SK-N-SH (cell line): ENCODE measurements at regions not wholly inside any gene's neighbourhood (a gene's known extent, or its start where the extent isn't known, plus 50 kb on each side); places are given as distances from the start of the nearest gene placed in this dataset.

Experiments
- CHD2 ChIP-seq: fragments of 150-350 bp; IDR thresholded peaks from 2 replicates; pipeline ENCODE4 v1.6.1; 2018; ENCODE audit warnings: low read length; ENCODE audit not compliant: partially characterized antibody
- CTCF ChIP-seq: fragments of 200-600 bp; sonication (generic); IDR thresholded peaks from 2 replicates; pipeline ENCODE4 v1.6.1; 2017; ENCODE audit warnings: antibody characterized with exemption, mild to moderate bottlenecking, moderate library complexity
- ELF1 ChIP-seq: IDR thresholded peaks from 2 replicates; pipeline ENCODE4 v1.4.0; 2012
- EP300 ChIP-seq, 2 experiments: IDR thresholded peaks; 2 replicates each; pipeline versions ENCODE4 v1.4.0 to v1.6.1; 2012; ENCODE audit warnings: borderline replicate concordance in 1 of 2, low read depth in 1 of 2, low read length in 1 of 2
- EZH2phosphoT487 ChIP-seq: fragments of 200-600 bp; sonication (generic); IDR thresholded peaks from 2 replicates; pipeline ENCODE4 v1.6.1; 2017; ENCODE audit warnings: low read depth, mixed run types, mild to moderate bottlenecking, antibody characterized with exemption, moderate library complexity, borderline replicate concordance
- FOSL2 ChIP-seq: IDR thresholded peaks from 2 replicates; pipeline ENCODE4 v1.4.0; 2012; ENCODE audit warnings: low read depth, mild to moderate bottlenecking, moderate library complexity, borderline replicate concordance
- GABPA ChIP-seq: IDR thresholded peaks from 2 replicates; pipeline ENCODE4 v1.4.0; 2012; ENCODE audit warnings: low read depth, mild to moderate bottlenecking
- MXI1 ChIP-seq: IDR thresholded peaks from 2 replicates; pipeline ENCODE4 v1.6.1; 2012; ENCODE audit warnings: mild to moderate bottlenecking, low read depth, low read length, improper control_type of control experiment
- POLR2AphosphoS5 ChIP-seq: IDR thresholded peaks from 2 replicates; pipeline ENCODE4 v1.6.1; 2012; ENCODE audit warnings: low read depth, low read length
- REST ChIP-seq: IDR thresholded peaks from 2 replicates; pipeline ENCODE4 v1.6.1; 2012; ENCODE audit warnings: mild to moderate bottlenecking, low read depth, low read length, moderate library complexity
- RFX5 ChIP-seq: IDR thresholded peaks from 2 replicates; pipeline ENCODE4 v1.6.1; 2012; ENCODE audit warnings: mild to moderate bottlenecking, improper control_type of control experiment, low read length
- TAF1 ChIP-seq: IDR thresholded peaks from 2 replicates; pipeline ENCODE4 v1.6.1; 2012; ENCODE audit warnings: low read depth, mild to moderate bottlenecking, low read length, moderate library complexity, borderline replicate concordance
- TF ChIP-seq, protein P1 (sequence below): IDR thresholded peaks from 2 replicates; pipeline ENCODE4 v1.4.0; 2012; ENCODE audit warnings: low read depth, borderline replicate concordance
- TF ChIP-seq, protein P2 (sequence below): IDR thresholded peaks from 2 replicates; pipeline ENCODE4 v1.4.0; 2012; ENCODE audit warnings: low read depth

DNA sequence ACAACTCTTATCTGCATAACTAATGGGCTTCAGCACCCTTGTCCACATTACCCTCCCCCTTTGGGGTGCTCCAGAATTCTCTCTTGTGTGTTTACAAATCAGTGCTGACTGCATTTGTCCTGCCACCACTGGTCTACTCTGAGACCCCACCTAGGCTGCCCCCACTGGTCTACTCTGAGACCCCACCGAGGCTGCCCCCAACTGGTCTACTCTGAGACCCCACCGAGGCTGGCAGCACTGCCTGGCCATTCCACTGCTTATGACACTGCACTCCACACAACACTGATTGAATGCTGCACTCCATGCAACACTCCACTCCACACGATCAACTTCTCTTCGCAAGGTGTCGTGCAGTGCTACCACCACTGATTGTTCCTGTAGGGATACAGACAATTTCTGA, 1459.2 kb upstream of the SLC10A2 start:
- TF ChIP-seq TAF1, result no peak
- TF ChIP-seq, protein P1, sequence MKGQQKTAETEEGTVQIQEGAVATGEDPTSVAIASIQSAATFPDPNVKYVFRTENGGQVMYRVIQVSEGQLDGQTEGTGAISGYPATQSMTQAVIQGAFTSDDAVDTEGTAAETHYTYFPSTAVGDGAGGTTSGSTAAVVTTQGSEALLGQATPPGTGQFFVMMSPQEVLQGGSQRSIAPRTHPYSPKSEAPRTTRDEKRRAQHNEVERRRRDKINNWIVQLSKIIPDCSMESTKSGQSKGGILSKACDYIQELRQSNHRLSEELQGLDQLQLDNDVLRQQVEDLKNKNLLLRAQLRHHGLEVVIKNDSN, result no peak
- TF ChIP-seq EP300 (IDR thresholded peaks at IDR 0.05; ENCODE audit: borderline replicate concordance in 1 of 2, low read depth in 1 of 2, low read length in 1 of 2), result no peak
- TF ChIP-seq GABPA, result no peak
- no peak for TF ChIP-seq ELF1
- no peak for TF ChIP-seq REST
- TF ChIP-seq POLR2AphosphoS5, result no peak
- no peak for TF ChIP-seq RFX5
- no peak for TF ChIP-seq CTCF
- TF ChIP-seq CHD2, result no peak
- TF ChIP-seq, protein P2, sequence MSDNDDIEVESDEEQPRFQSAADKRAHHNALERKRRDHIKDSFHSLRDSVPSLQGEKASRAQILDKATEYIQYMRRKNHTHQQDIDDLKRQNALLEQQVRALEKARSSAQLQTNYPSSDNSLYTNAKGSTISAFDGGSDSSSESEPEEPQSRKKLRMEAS, result no peak
- TF ChIP-seq FOSL2, result no peak
- no peak for TF ChIP-seq EZH2phosphoT487
- TF ChIP-seq MXI1, result no peak
